Prostate gland (tissue), 2 donors: ENCODE measurements at regions not wholly inside any gene's neighbourhood (a gene's known extent, or its start where the extent isn't known, plus 50 kb on each side); places are given as distances from the start of the nearest gene placed in this dataset.
"Not testable (repeated sequence)": the region's sequence is repeated elsewhere in the genome, so short reads cannot be mapped to it uniquely, and the experiment has no call there.

ENCODE experiments used
- DNase-seq: peaks from one replicate; pipeline ENCODE4 v3.0.0-alpha.2; 2019; ENCODE audit warnings: low spot score
- H3K27ac ChIP-seq, 2 donors: fragments of 200-600 bp; sonication (generic); 2 replicates each; pipeline ENCODE4 v1.5.1; 2017 to 2019
- H3K27me3 ChIP-seq: fragments of 200-600 bp; sonication (generic); replicated peaks from 2 replicates; pipeline ENCODE4 v1.5.1; 2019; ENCODE audit not compliant: insufficient read depth
- H3K36me3 ChIP-seq, 2 donors: fragments of 200-600 bp; sonication (generic); 1 replicate in 1 of 2; 2 replicates in 1 of 2; pipeline versions ENCODE4 v1.5.1 to v1.8.1; 2017 to 2019
- H3K4me1 ChIP-seq: fragments of 200-600 bp; sonication (generic); replicated peaks from 2 replicates; pipeline ENCODE4 v1.5.1; 2019
- H3K4me3 ChIP-seq, 2 donors: fragments of 200-600 bp; sonication (generic); 2 replicates each; pipeline ENCODE4 v1.5.1; 2017 to 2019
- H3K9me3 ChIP-seq: fragments of 200-600 bp; sonication (generic); 2 replicates; pipeline ENCODE4 v1.5.1; 2017
- CTCF ChIP-seq, 4 experiments: fragments of 200-600 bp in 2 of 4; fragments of 450-650 bp in 2 of 4; sonication (generic) in 2 of 4; IDR thresholded peaks; 1 replicate in 3 of 4; 2 replicates in 1 of 4; pipeline ENCODE4 v1.5.1; 2016 to 2019; ENCODE audit warnings: antibody characterized with exemption in 4 of 4, mild to moderate bottlenecking in 2 of 4, moderate library complexity in 2 of 4
- POLR2A ChIP-seq: fragments of 450-650 bp; IDR thresholded peaks from one replicate; pipeline ENCODE4 v1.6.1; 2016; ENCODE audit warnings: antibody characterized with exemption, mild to moderate bottlenecking
- POLR2AphosphoS5 ChIP-seq: sonication (generic); formaldehyde crosslinking; IDR thresholded peaks from one replicate; pipeline ENCODE4 v1.6.1; 2017; ENCODE audit warnings: antibody characterized with exemption
- WGBS: methylation state at CpG from one replicate; pipeline ENCODE4 v1.1.5; 2018; 5-methylcytosine and 5-hydroxymethylcytosine counted together
- intact Hi-C: fragments of 100-400 bp; cut with DNase I; formaldehyde crosslinking; loops from one replicate; pipeline ENCODE4 v1.14.2; 2022

GRCh38 chr20:6295127-6295866 is 172.5 kb upstream of the FERMT1 start:
- WGBS = 68% methylated on average over 5 of the region's 5 CpGs
- TF ChIP-seq CTCF (IDR thresholded peaks at IDR 0.05) = no peak
- no peak overlapping the region for H3K4me3 ChIP-seq
- intact Hi-C loops = no loop called here
- H3K4me1 ChIP-seq = no peaks in the 10 kb centered on the region
- no peaks in the 10 kb centered on the region for H3K9me3 ChIP-seq
- no peaks in the 10 kb centered on the region for H3K27me3 ChIP-seq
- DNase-seq = no peak
- no peaks in the 10 kb centered on the region for H3K36me3 ChIP-seq
- H3K27ac ChIP-seq = no peak overlapping the region

GRCh38 chr20:6287471-6287870 is 164.6 kb upstream of the FERMT1 start:
- no peaks in the 10 kb centered on the region for H3K9me3 ChIP-seq
- intact Hi-C loops = no loop called here
- no peaks in the 10 kb centered on the region for H3K36me3 ChIP-seq
- H3K27ac ChIP-seq = no peak overlapping the region
- H3K27me3 ChIP-seq = no peaks in the 10 kb centered on the region
- no peaks in the 10 kb centered on the region for H3K4me1 ChIP-seq
- H3K4me3 ChIP-seq = no peak overlapping the region
- TF ChIP-seq POLR2AphosphoS5 (no peak), CTCF (IDR thresholded peaks at IDR 0.05) (no peak), POLR2A (no peak)
- DNase-seq = no peak

GRCh38 chr20:6282642-6283041 is 159.8 kb upstream of the FERMT1 start:
- WGBS = 97% methylated on average over 1 of the region's 1 CpG
- DNase-seq = no peak

DNA sequence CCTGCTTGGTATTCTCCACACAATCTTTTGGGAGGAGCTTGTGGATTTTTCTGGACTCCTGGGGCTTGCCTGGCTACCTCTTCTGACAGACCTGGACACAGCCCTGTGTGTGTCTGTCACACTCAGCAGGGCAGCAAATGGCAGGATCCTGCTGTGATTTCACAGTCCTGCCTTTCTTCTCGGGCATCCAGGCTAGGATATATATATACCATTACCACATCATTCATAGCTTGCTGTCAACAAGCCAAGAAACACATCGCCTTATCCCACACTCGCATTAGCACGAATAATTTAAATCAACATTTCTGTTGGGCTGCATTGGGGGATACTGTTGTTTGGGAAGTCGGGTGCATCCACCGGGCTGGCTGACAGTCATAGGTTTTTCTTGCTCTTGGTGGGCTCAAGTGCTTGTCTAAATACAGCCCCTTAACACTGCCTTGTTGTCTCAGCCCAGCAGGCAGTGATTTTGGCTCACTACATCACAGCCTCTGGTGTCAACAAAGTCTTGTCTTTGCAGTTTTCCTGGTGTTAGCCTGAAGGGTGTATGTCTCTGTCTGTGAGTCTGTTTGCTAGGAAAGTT is 154.9 kb upstream of the FERMT1 start:
- no peaks in the 10 kb centered on the region for H3K4me1 ChIP-seq
- no peak for DNase-seq
- H3K9me3 ChIP-seq = no peaks in the 10 kb centered on the region
- no peak overlapping the region for H3K4me3 ChIP-seq
- H3K27ac ChIP-seq = no peak overlapping the region
- no peaks in the 10 kb centered on the region for H3K36me3 ChIP-seq
- intact Hi-C loops = no loop called here
- no peak for TF ChIP-seq POLR2A
- no peak for TF ChIP-seq CTCF (IDR thresholded peaks at IDR 0.05)
- H3K27me3 ChIP-seq = no peaks in the 10 kb centered on the region
- WGBS = 47% methylated on average over 6 of the region's 6 CpGs

More at GRCh38 chr20:6282642-6283041, 159.8 kb upstream of the FERMT1 start:
- Histone ChIP-seq H3K4me1 (no peaks in the 10 kb centered on the region), H3K27ac (no peak overlapping the region), H3K9me3 (no peaks in the 10 kb centered on the region), H3K36me3 (no peaks in the 10 kb centered on the region), H3K4me3 (no peak overlapping the region), H3K27me3 (no peaks in the 10 kb centered on the region)
- intact Hi-C loops = no loop called here
- TF ChIP-seq POLR2AphosphoS5 (no peak), CTCF (IDR thresholded peaks at IDR 0.05) (no peak), POLR2A (no peak)

DNA sequence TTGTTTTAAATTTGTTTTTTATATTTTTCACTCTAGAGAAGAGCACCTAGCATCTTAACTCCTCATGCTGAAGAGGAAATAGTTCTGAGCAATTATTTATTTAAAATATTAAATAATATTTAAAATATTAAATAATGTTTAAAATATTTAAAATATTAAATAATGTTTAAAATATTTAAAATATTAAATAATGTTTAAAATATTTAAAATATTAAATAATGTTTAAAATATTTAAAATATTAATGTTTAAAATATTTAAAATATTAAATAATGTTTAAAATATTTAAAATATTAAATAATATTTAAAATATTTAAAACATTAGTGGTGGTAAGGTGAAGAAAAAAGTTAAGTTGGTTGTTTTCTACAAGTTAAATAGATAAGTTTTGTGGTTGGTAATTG is 147.6 kb upstream of the FERMT1 start:
- intact Hi-C loops, H3K27ac ChIP-seq, H3K4me1 ChIP-seq, H3K4me3 ChIP-seq, H3K36me3 ChIP-seq, DNase-seq, H3K9me3 ChIP-seq, H3K27me3 ChIP-seq: not testable (repeated sequence)
